ENCODE measurements at regions not wholly inside any gene's neighbourhood (a gene's known extent, or its start where the extent isn't known, plus 50 kb on each side); places are given as distances from the start of the nearest gene placed in this dataset.

DNA sequence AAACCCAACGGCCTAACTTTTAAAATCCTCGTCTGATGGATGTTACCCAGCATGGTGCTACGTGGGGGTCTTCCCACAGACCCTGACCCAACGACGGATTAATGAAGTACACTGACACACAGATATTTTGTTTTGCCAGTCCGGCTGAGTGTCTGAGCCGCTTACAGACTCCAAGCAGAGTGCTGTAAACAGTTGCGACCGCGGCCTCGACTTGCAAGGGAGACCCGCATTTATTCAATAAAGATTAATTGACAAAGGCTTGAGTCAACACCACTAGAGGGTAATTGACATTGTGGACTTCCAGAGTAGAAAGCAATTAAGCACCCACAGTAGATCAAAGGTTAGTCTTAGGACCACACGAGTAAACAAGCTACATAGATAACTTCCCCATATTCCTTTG, 1042.4 kb downstream of the AACS start:
- TF ChIP-seq POLR2AphosphoS5 (IDR thresholded peaks at IDR 0.05) (no peak), TAF1 (IDR thresholded peaks at IDR 0.05; ENCODE audit: low read depth) (no peak)
- TF ChIP-seq, protein P1, sequence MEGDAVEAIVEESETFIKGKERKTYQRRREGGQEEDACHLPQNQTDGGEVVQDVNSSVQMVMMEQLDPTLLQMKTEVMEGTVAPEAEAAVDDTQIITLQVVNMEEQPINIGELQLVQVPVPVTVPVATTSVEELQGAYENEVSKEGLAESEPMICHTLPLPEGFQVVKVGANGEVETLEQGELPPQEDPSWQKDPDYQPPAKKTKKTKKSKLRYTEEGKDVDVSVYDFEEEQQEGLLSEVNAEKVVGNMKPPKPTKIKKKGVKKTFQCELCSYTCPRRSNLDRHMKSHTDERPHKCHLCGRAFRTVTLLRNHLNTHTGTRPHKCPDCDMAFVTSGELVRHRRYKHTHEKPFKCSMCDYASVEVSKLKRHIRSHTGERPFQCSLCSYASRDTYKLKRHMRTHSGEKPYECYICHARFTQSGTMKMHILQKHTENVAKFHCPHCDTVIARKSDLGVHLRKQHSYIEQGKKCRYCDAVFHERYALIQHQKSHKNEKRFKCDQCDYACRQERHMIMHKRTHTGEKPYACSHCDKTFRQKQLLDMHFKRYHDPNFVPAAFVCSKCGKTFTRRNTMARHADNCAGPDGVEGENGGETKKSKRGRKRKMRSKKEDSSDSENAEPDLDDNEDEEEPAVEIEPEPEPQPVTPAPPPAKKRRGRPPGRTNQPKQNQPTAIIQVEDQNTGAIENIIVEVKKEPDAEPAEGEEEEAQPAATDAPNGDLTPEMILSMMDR (IDR thresholded peaks at IDR 0.05; ENCODE audit: poor library complexity, severe bottlenecking): no peak
